ENCODE measurements at regions not wholly inside any gene's neighbourhood (a gene's known extent, or its start where the extent isn't known, plus 50 kb on each side); places are given as distances from the start of the nearest gene placed in this dataset.

- H3K4me3 ChIP-seq, result no peak overlapping the region
- no peaks in the 10 kb centered on the region for H3K27me3 ChIP-seq
- H3K9me3 ChIP-seq, result no peaks in the 10 kb centered on the region
- peaks cover 0 to 10% (median 0%) of the 10 kb centered on the region in 4 donors for H3K4me1 ChIP-seq
- no peak for DNase-seq
- H3K27ac ChIP-seq, result no peak overlapping the region
- TF ChIP-seq POLR2A (IDR thresholded peaks at IDR 0.05), result no peak
- no peak for TF ChIP-seq CTCF (IDR thresholded peaks at IDR 0.05)
- H3K36me3 ChIP-seq, result no peaks in the 10 kb centered on the region
Observed at GRCh38 chr6:154592199-154592860, 81.8 kb upstream of the CNKSR3 start.

GRCh38 chr6:154593122-154593521 lies 82.6 kb upstream of the CNKSR3 start:
- no peak for DNase-seq
- H3K4me3 ChIP-seq, result no peak overlapping the region
- no peaks in the 10 kb centered on the region for H3K9me3 ChIP-seq
- H3K36me3 ChIP-seq, result no peaks in the 10 kb centered on the region
- peak overlapping the region in 1 of 4 donors; percentile 14 for H3K27ac ChIP-seq
- peaks cover 0 to 10% (median 0%) of the 10 kb centered on the region in 4 donors for H3K4me1 ChIP-seq
- TF ChIP-seq POLR2A (IDR thresholded peaks at IDR 0.05) (no peak), CTCF (IDR thresholded peaks at IDR 0.05) (no peak)
- H3K27me3 ChIP-seq, result no peaks in the 10 kb centered on the region

- Histone ChIP-seq H3K27ac (no peak overlapping the region), H3K4me3 (no peak overlapping the region), H3K9me3 (no peaks in the 10 kb centered on the region), H3K27me3 (no peaks in the 10 kb centered on the region), H3K36me3 (no peaks in the 10 kb centered on the region), H3K4me1 (peaks cover 0 to 10% (median 0%) of the 10 kb centered on the region in 4 donors)
- no peak for DNase-seq
- TF ChIP-seq POLR2A (IDR thresholded peaks at IDR 0.05) (no peak), CTCF (IDR thresholded peaks at IDR 0.05) (no peak)
Observed at GRCh38 chr6:154594496-154595198, 84.2 kb upstream of the CNKSR3 start.

- no peak for DNase-seq
- TF ChIP-seq POLR2A (IDR thresholded peaks at IDR 0.05) (no peak), CTCF (IDR thresholded peaks at IDR 0.05) (no peak)
- no peaks in the 10 kb centered on the region for H3K27me3 ChIP-seq
- no peaks in the 10 kb centered on the region for H3K9me3 ChIP-seq
- H3K4me1 ChIP-seq, result peaks cover 0 to 10% (median 0%) of the 10 kb centered on the region in 4 donors
- no peaks in the 10 kb centered on the region for H3K36me3 ChIP-seq
- H3K4me3 ChIP-seq, result no peak overlapping the region
- H3K27ac ChIP-seq, result no peak overlapping the region
Observed at GRCh38 chr6:154595538-154595937, 85.1 kb upstream of the CNKSR3 start.

- no peak overlapping the region for H3K4me3 ChIP-seq
- H3K27ac ChIP-seq, result no peak overlapping the region
Observed at GRCh38 chr6:154596009-154596408, 85.5 kb upstream of the CNKSR3 start.

More at GRCh38 chr6:154596009-154596408, 85.5 kb upstream of the CNKSR3 start:
- Histone ChIP-seq H3K9me3 (no peaks in the 10 kb centered on the region), H3K4me1 (peaks cover 0 to 7% (median 0%) of the 10 kb centered on the region in 4 donors), H3K27me3 (no peaks in the 10 kb centered on the region), H3K36me3 (no peaks in the 10 kb centered on the region)
- TF ChIP-seq POLR2A (IDR thresholded peaks at IDR 0.05) (no peak), CTCF (IDR thresholded peaks at IDR 0.05) (no peak)
- no peak for DNase-seq

Measured in Peyer's patch (tissue), 4 donors.